Chondrocyte (in vitro differentiated cells): ENCODE measurements at regions not wholly inside any gene's neighbourhood (a gene's known extent, or its start where the extent isn't known, plus 50 kb on each side); places are given as distances from the start of the nearest gene placed in this dataset.
A peak's percentile ranks its signal among the peaks of the same experiment; 100 is the strongest.

Experiments
- DNase-seq: peaks from one replicate; pipeline ENCODE4 v3.0.0; 2021; ENCODE audit warnings: mixed read lengths, low spot score
- H3K27ac Mint-ChIP-seq: one replicate; pipeline ENCODE4 v1.8.0; 2021; ENCODE audit warnings: mild to moderate bottlenecking, moderate library complexity, mixed read lengths; ENCODE audit not compliant: unreplicated experiment
- H3K27me3 Mint-ChIP-seq: 2 replicates; pipeline ENCODE4 v1.8.0; 2021; ENCODE audit warnings: low read depth, mixed read lengths
- H3K36me3 Mint-ChIP-seq: 2 replicates; pipeline ENCODE4 v1.8.0; 2021; ENCODE audit warnings: low read depth, mixed read lengths
- H3K4me1 Mint-ChIP-seq: 2 replicates; pipeline ENCODE4 v1.8.0; 2021; ENCODE audit warnings: low read depth, mild to moderate bottlenecking, mixed read lengths
- H3K4me3 Mint-ChIP-seq: one replicate; pipeline ENCODE4 v1.8.0; 2021; ENCODE audit warnings: mild to moderate bottlenecking, moderate library complexity, mixed read lengths; ENCODE audit not compliant: unreplicated experiment
- H3K9me3 Mint-ChIP-seq: 2 replicates; pipeline ENCODE4 v1.8.0; 2021; ENCODE audit warnings: low read depth, mixed read lengths
- CTCF ChIP-seq: fragments of 200-600 bp; sonication (generic); IDR thresholded peaks from 2 replicates; pipeline ENCODE4 v1.5.0; 2021; ENCODE audit warnings: antibody characterized with exemption, mild to moderate bottlenecking, moderate library complexity

DNA sequence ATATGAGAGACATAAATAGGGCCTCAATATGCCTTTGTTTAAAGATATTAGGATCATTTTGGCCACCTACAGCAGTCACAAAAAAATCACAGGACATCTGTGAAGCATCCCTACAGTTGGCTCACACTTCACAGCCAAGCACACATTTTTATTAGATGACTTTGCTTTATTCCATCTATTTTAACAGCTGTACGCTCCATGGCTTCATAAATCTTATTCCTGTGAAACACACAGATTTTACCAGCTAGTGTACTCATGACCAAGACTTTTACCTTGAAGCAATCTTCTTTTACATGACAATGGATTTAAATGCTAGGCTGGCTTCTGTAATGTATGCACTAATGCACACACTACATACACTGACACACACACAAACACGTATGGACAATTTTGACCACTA lies 254.8 kb upstream of the PITRM1 start:
- H3K27ac Mint-ChIP-seq: peak overlapping the region; percentile 66
- no peak overlapping the region for H3K4me3 Mint-ChIP-seq
- peaks cover 49% of the 10 kb centered on the region for H3K4me1 Mint-ChIP-seq
- H3K9me3 Mint-ChIP-seq: peaks cover 3% of the 10 kb centered on the region
- no peaks in the 10 kb centered on the region for H3K27me3 Mint-ChIP-seq
- H3K36me3 Mint-ChIP-seq: no peaks in the 10 kb centered on the region
- no peak for TF ChIP-seq CTCF
- no peak for DNase-seq

DNA sequence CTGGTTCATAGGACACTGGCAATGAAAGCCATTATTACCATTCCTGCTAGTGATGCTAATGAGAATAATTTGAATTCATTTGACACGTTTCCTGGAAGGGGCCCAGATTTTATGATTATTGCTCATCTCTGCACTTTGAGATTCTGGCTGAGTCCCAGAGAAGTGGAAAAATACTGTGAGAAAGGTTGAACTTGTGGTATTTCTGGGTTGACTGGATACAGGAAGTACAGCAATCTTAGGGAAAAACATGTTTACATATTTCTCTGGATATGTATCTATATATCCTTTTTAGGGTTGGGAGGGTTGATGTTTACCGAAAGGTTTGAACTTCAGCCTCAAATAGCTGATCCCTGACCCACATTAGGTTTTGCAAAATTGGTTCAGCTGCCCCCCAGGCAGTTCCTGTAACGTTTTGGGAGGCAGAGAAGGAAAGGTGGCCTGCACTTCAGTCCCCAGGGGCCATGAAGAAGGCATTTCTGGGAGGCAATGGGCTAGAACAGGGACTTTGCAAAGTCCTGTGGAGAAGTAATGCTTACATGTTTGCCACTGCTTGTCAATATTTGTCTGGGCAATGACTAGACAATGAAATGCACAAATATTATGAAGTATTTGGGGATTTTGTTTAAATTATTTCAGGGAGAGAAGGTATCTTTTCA lies 253.7 kb upstream of the PITRM1 start:
- no peak for TF ChIP-seq CTCF
- peaks cover 3% of the 10 kb centered on the region for H3K9me3 Mint-ChIP-seq
- H3K27me3 Mint-ChIP-seq: no peaks in the 10 kb centered on the region
- H3K4me1 Mint-ChIP-seq: peaks cover 46% of the 10 kb centered on the region
- no peak overlapping the region for H3K4me3 Mint-ChIP-seq
- no peak for DNase-seq
- H3K27ac Mint-ChIP-seq: peak overlapping the region; percentile 92
- no peaks in the 10 kb centered on the region for H3K36me3 Mint-ChIP-seq

DNA sequence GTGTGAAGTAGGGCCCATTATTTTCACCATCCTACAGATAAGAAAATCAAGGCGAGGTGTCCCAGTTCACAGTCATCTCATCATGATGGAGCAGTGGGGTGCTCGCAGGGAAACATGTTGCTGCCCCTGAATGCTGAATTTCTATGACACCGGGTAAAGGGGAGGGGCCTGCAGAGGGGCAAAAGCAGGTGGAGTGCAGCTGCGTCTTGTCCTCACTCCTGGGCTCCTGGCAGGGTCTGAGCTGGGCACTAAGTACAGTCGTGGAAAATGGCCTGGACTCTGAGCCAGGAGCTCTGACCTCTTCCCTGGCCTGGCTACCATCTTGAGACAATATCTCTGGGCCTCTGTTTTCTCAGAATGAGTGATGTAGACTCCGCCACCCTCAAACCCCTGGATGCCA lies 253.1 kb upstream of the PITRM1 start:
- peak overlapping the region; percentile 92 for H3K27ac Mint-ChIP-seq
- no peak overlapping the region for H3K4me3 Mint-ChIP-seq
- H3K36me3 Mint-ChIP-seq: no peaks in the 10 kb centered on the region
- H3K4me1 Mint-ChIP-seq: peaks cover 46% of the 10 kb centered on the region
- H3K27me3 Mint-ChIP-seq: no peaks in the 10 kb centered on the region
- no peaks in the 10 kb centered on the region for H3K9me3 Mint-ChIP-seq
- no peak for DNase-seq
- TF ChIP-seq CTCF: no peak

DNA sequence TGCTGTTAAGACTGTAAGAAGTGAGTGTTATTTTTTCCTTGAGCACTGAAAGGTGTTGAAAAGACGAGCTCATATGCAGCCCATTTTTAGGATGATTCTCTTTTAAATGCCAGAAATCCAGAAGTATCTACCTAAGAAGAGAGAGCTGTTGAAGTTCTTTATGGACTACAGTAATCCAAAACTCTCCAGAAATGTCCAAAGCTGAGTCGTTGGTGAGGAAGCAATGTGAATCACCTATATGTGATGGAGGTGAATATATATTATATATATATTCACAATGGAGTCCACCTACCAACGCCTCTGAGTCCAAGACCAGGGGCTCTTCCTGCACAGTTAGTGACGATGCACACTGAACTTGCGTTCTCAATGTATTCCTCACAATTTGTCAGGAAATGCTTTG lies 252.7 kb upstream of the PITRM1 start:
- H3K36me3 Mint-ChIP-seq: no peaks in the 10 kb centered on the region
- no peak for TF ChIP-seq CTCF
- peak overlapping the region; percentile 92 for H3K27ac Mint-ChIP-seq
- no peaks in the 10 kb centered on the region for H3K9me3 Mint-ChIP-seq
- DNase-seq: no peak
- no peak overlapping the region for H3K4me3 Mint-ChIP-seq
- H3K27me3 Mint-ChIP-seq: no peaks in the 10 kb centered on the region
- H3K4me1 Mint-ChIP-seq: peaks cover 46% of the 10 kb centered on the region

GRCh38 chr10:3424111-3424851 lies 251.7 kb upstream of the PITRM1 start:
- H3K9me3 Mint-ChIP-seq: no peaks in the 10 kb centered on the region
- no peaks in the 10 kb centered on the region for H3K27me3 Mint-ChIP-seq
- no peaks in the 10 kb centered on the region for H3K36me3 Mint-ChIP-seq
- H3K4me3 Mint-ChIP-seq: peak overlapping the region; percentile 23
- H3K4me1 Mint-ChIP-seq: peaks cover 46% of the 10 kb centered on the region
- no peak for TF ChIP-seq CTCF
- no peak for DNase-seq
- H3K27ac Mint-ChIP-seq: peak overlapping the region; percentile 77
